ENCODE measurements at regions not wholly inside any gene's neighbourhood (a gene's known extent, or its start where the extent isn't known, plus 50 kb on each side); places are given as distances from the start of the nearest gene placed in this dataset.

- TF ChIP-seq ZBTB7A (IDR thresholded peaks at IDR 0.05; ENCODE audit: low read depth), result no peak
- TF ChIP-seq REST (IDR thresholded peaks at IDR 0.05; ENCODE audit: low read depth), result no peak
- TF ChIP-seq TAF1 (IDR thresholded peaks at IDR 0.05; ENCODE audit: low read depth), result no peak
- TF ChIP-seq USF1 (IDR thresholded peaks at IDR 0.05), result no peak
- no peak for TF ChIP-seq EGR1 (IDR thresholded peaks at IDR 0.05)
- no peak for TF ChIP-seq TCF12 (IDR thresholded peaks at IDR 0.05; ENCODE audit: low read depth)
- TF ChIP-seq CEBPB (IDR thresholded peaks at IDR 0.05), result no peak
- no peak for TF ChIP-seq RAD21 (IDR thresholded peaks at IDR 0.05; ENCODE audit: low read depth)
- TF ChIP-seq MAX (IDR thresholded peaks at IDR 0.05), result no peak
- no peak for TF ChIP-seq CREB1 (IDR thresholded peaks at IDR 0.05; ENCODE audit: low read depth)
- TF ChIP-seq FOXM1 (IDR thresholded peaks at IDR 0.05; ENCODE audit: borderline replicate concordance, low read depth), result no peak
- no peak for TF ChIP-seq YY1 (IDR thresholded peaks at IDR 0.05; ENCODE audit: low read depth)
- TF ChIP-seq TEAD4 (IDR thresholded peaks at IDR 0.05), result no peak
- TF ChIP-seq EP300 (IDR thresholded peaks at IDR 0.05; ENCODE audit: borderline replicate concordance), result no peak
- no peak for TF ChIP-seq NFIC (IDR thresholded peaks at IDR 0.05)
Observed at GRCh38 chr2:43055086-43055912, 171.1 kb downstream of the ZFP36L2 start.

- TF ChIP-seq CEBPB (IDR thresholded peaks at IDR 0.05) (no peak), YY1 (IDR thresholded peaks at IDR 0.05; ENCODE audit: low read depth) (no peak), EP300 (IDR thresholded peaks at IDR 0.05; ENCODE audit: borderline replicate concordance) (no peak), CREB1 (IDR thresholded peaks at IDR 0.05; ENCODE audit: low read depth) (no peak), NFIC (IDR thresholded peaks at IDR 0.05) (no peak)
Observed at GRCh38 chr2:43054367-43054766, 172.0 kb downstream of the ZFP36L2 start.

GRCh38 chr2:43052944-43053306 lies 173.5 kb downstream of the ZFP36L2 start:
- no peak for TF ChIP-seq YY1 (IDR thresholded peaks at IDR 0.05; ENCODE audit: low read depth)
- no peak for TF ChIP-seq ZBTB7A (IDR thresholded peaks at IDR 0.05; ENCODE audit: low read depth)
- TF ChIP-seq TEAD4 (IDR thresholded peaks at IDR 0.05), result no peak
- no peak for TF ChIP-seq TCF12 (IDR thresholded peaks at IDR 0.05; ENCODE audit: low read depth)
- TF ChIP-seq NFIC (IDR thresholded peaks at IDR 0.05), result no peak
- no peak for TF ChIP-seq TAF1 (IDR thresholded peaks at IDR 0.05; ENCODE audit: low read depth)
- TF ChIP-seq CEBPB (IDR thresholded peaks at IDR 0.05), result no peak
- no peak for TF ChIP-seq EGR1 (IDR thresholded peaks at IDR 0.05)
- no peak for TF ChIP-seq MAX (IDR thresholded peaks at IDR 0.05)
- TF ChIP-seq EP300 (IDR thresholded peaks at IDR 0.05; ENCODE audit: borderline replicate concordance), result no peak
- TF ChIP-seq CREB1 (IDR thresholded peaks at IDR 0.05; ENCODE audit: low read depth), result no peak
- no peak for TF ChIP-seq REST (IDR thresholded peaks at IDR 0.05; ENCODE audit: low read depth)

- no peak for TF ChIP-seq NFIC (IDR thresholded peaks at IDR 0.05)
Observed at GRCh38 chr2:43052204-43052943, 174.0 kb downstream of the ZFP36L2 start.

- no peak for TF ChIP-seq USF1 (IDR thresholded peaks at IDR 0.05)
- TF ChIP-seq TCF12 (IDR thresholded peaks at IDR 0.05; ENCODE audit: low read depth), result no peak
- no peak for TF ChIP-seq ZBTB7A (IDR thresholded peaks at IDR 0.05; ENCODE audit: low read depth)
- no peak for TF ChIP-seq CREB1 (IDR thresholded peaks at IDR 0.05; ENCODE audit: low read depth)
- no peak for TF ChIP-seq NFIC (IDR thresholded peaks at IDR 0.05)
Observed at GRCh38 chr2:43051338-43051737, 175.1 kb downstream of the ZFP36L2 start.

GRCh38 chr2:43050866-43051265 lies 175.5 kb downstream of the ZFP36L2 start:
- TF ChIP-seq RAD21 (IDR thresholded peaks at IDR 0.05; ENCODE audit: low read depth), result no peak
- TF ChIP-seq CREB1 (IDR thresholded peaks at IDR 0.05; ENCODE audit: low read depth), result no peak
- no peak for TF ChIP-seq FOXM1 (IDR thresholded peaks at IDR 0.05; ENCODE audit: borderline replicate concordance, low read depth)
- no peak for TF ChIP-seq EGR1 (IDR thresholded peaks at IDR 0.05)
- TF ChIP-seq YY1 (IDR thresholded peaks at IDR 0.05; ENCODE audit: low read depth), result no peak
- TF ChIP-seq REST (IDR thresholded peaks at IDR 0.05; ENCODE audit: low read depth), result no peak
- no peak for TF ChIP-seq USF1 (IDR thresholded peaks at IDR 0.05)

Data from Ishikawa (cell line).